ENCODE measurements at regions not wholly inside any gene's neighbourhood (a gene's known extent, or its start where the extent isn't known, plus 50 kb on each side); places are given as distances from the start of the nearest gene placed in this dataset.

- DNase-seq = no peak
Measured at GRCh38 chr3:5542472-5542871, 355.0 kb downstream of the EDEM1 start.

- DNase-seq = no peak
Measured at GRCh38 chr3:5543047-5543446, 355.5 kb downstream of the EDEM1 start.

- no peak for DNase-seq
Measured at GRCh38 chr3:5545719-5546118, 358.2 kb downstream of the EDEM1 start.

- no peak for DNase-seq
Measured at GRCh38 chr3:5553203-5553602, 365.7 kb downstream of the EDEM1 start.

GRCh38 chr3:5554245-5554747, 366.8 kb downstream of the EDEM1 start:
- DNase-seq = no peak

GRCh38 chr3:5560199-5560598, 372.7 kb downstream of the EDEM1 start:
- DNase-seq = no peak

GRCh38 chr3:5563537-5564277, 376.2 kb downstream of the EDEM1 start:
- no peak for DNase-seq

GRCh38 chr3:5564278-5564666, 376.8 kb downstream of the EDEM1 start:
- DNase-seq = no peak

- DNase-seq = peak in 1 of 56 donors; percentile 4
Measured at GRCh38 chr3:5565026-5565425, 377.5 kb downstream of the EDEM1 start.

GRCh38 chr3:5567113-5567512, 379.6 kb downstream of the EDEM1 start:
- no peak for DNase-seq

GRCh38 chr3:5568451-5568850, 380.9 kb downstream of the EDEM1 start:
- no peak for DNase-seq

GRCh38 chr3:5569152-5569551, 381.6 kb downstream of the EDEM1 start:
- DNase-seq = no peak

- peak in 3 of 56 donors; percentile 3 to 29 (median 12) for DNase-seq
Measured at GRCh38 chr3:5572168-5572567, 384.7 kb downstream of the EDEM1 start.

- DNase-seq = no peak
Measured at GRCh38 chr3:5576277-5577011, 388.9 kb downstream of the EDEM1 start.

GRCh38 chr3:5579139-5579602, 391.7 kb downstream of the EDEM1 start:
- no peak for DNase-seq

GRCh38 chr3:5579946-5580345, 392.4 kb downstream of the EDEM1 start:
- DNase-seq = no peak

- DNase-seq = no peak
Measured at GRCh38 chr3:5580826-5581225, 393.3 kb downstream of the EDEM1 start.

GRCh38 chr3:5581743-5582142, 394.2 kb downstream of the EDEM1 start:
- no peak for DNase-seq

- no peak for DNase-seq
Measured at GRCh38 chr3:5583920-5584319, 396.4 kb downstream of the EDEM1 start.

- no peak for DNase-seq
Measured at GRCh38 chr3:5585085-5585484, 397.6 kb downstream of the EDEM1 start.

- DNase-seq = no peak
Measured at GRCh38 chr3:5606884-5607472, 419.5 kb downstream of the EDEM1 start.

GRCh38 chr3:5607581-5607980, 420.1 kb downstream of the EDEM1 start:
- DNase-seq = no peak
